Heart left ventricle (tissue), 13 donors: ENCODE measurements at regions not wholly inside any gene's neighbourhood (a gene's known extent, or its start where the extent isn't known, plus 50 kb on each side); places are given as distances from the start of the nearest gene placed in this dataset.

Experiments
- POLR2A ChIP-seq, 2 donors: fragments of 450-650 bp; IDR thresholded peaks; one replicate each; pipeline ENCODE4 v1.6.1; 2017; ENCODE audit warnings: antibody characterized with exemption in 2 of 2, mild to moderate bottlenecking in 2 of 2, moderate library complexity in 2 of 2
- TF ChIP-seq, protein P1 (sequence below), 12 donors: fragments of 200-600 bp; sonication (generic) in 4 of 12; IDR thresholded peaks; one replicate each; pipeline versions ENCODE4 v1.5.0 to v1.8.0; 2018 to 2022; ENCODE audit warnings: antibody characterized with exemption in 12 of 12, mild to moderate bottlenecking in 5 of 12
- donor health status: ischemic (EF 13 %, LVEDD 7.1; RV severe dilation, severe dysfunction).
- donor health status: DM: no; HTN: yes; CAD: no.
- donor health status: DM: no; HTN: no; CAD: no.
- donor health status: ischemic (EF 25% LVEDD 6.9; RV normal size, moderate dysfunction).
- donor health status: ischemic (EF 25% LVEDD 5.7; RV mildly dilated, moderate dysfunction).
- donor health status: ischemic (EF 35%, LVEDD 5.7; RV mildly dilated, moderate dysfunction).
- donor health status: nonischemic (EF 11% LVEDD 7.7; RV severe dilation, severe dysfunction).
- donor health status: DM: yes; HTN: yes; CAD: no.
- donor health status: PGD.
- donor health status: ischemic (EF 29% LVEDD 5.4; RV normal size, mild dysfunction).
- donor health status: nonischemic (EF 23%, LVEDD 6.1; RV moderate dilation, normal function).

DNA sequence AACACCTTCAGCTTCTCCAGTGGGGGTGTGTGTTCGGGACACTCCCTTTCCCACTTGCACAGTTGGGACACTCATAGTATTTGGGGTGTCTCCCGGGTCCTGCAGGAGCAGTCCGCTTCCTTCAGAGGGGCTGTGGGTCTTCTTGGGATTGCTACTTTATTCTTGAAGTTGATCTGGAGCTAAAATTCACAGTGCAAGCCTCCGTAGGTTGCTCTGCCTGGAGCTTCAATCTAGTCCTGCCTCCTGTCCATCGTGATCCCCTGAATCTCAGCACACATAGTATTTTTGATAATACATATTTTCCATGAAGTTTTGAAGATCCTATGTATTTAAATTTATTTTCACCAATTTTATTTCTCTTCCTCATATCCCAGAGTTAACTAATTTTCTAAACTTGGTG lies 902.1 kb downstream of the LTN1 start:
- TF ChIP-seq POLR2A (IDR thresholded peaks at IDR 0.05) = no peak
- TF ChIP-seq, protein P1, sequence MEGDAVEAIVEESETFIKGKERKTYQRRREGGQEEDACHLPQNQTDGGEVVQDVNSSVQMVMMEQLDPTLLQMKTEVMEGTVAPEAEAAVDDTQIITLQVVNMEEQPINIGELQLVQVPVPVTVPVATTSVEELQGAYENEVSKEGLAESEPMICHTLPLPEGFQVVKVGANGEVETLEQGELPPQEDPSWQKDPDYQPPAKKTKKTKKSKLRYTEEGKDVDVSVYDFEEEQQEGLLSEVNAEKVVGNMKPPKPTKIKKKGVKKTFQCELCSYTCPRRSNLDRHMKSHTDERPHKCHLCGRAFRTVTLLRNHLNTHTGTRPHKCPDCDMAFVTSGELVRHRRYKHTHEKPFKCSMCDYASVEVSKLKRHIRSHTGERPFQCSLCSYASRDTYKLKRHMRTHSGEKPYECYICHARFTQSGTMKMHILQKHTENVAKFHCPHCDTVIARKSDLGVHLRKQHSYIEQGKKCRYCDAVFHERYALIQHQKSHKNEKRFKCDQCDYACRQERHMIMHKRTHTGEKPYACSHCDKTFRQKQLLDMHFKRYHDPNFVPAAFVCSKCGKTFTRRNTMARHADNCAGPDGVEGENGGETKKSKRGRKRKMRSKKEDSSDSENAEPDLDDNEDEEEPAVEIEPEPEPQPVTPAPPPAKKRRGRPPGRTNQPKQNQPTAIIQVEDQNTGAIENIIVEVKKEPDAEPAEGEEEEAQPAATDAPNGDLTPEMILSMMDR (IDR thresholded peaks at IDR 0.05) = no peak
